GM12878 (cell line): ENCODE measurements at regions not wholly inside any gene's neighbourhood (a gene's known extent, or its start where the extent isn't known, plus 50 kb on each side); places are given as distances from the start of the nearest gene placed in this dataset.

Source experiments
- ATAC-seq: fragments of 200-7000 bp; cut with Tn5 transposase; 3 replicates; pipeline ENCODE4 v1.9.1; 2020; ENCODE audit warnings: mild to moderate bottlenecking, moderate library complexity
- BruUV-seq: library from RNA; stranded (reverse); fragments of 400-500 nt; replicated peaks from 2 replicates; lab custom pipeline; 2021; lab: Mats Ljungman, UMichigan
- CTCF ChIA-PET: fragments of 300-600 bp; sonication (Branson Sonifier 250); formaldehyde crosslinking; extraction: SDS; loops from one replicate; lab custom pipeline; 2021; ENCODE audit warnings: inconsistent platforms; lab: Yijun Ruan, JAX
- POLR2A ChIA-PET: fragments of 350-600 bp; formaldehyde crosslinking; extraction: SDS; loops from one replicate; lab custom pipeline; 2021; ENCODE audit warnings: inconsistent platforms; lab: Charles Lee
- RAD21 ChIA-PET: fragments of 300-600 bp; sonication (Branson Sonifier 250); formaldehyde crosslinking; loops from one replicate; lab custom pipeline; 2023; ENCODE audit warnings: antibody characterized with exemption; ENCODE audit not compliant: unreplicated experiment; lab: Charles Lee
- SMC1A ChIA-PET: fragments of 300-600 bp; sonication (Branson Sonifier 250); formaldehyde crosslinking; loops from one replicate; lab custom pipeline; 2023; ENCODE audit not compliant: unreplicated experiment, uncharacterized antibody; lab: Charles Lee
- DNase-seq: peaks from one replicate; pipeline ENCODE4 v3.0.0-alpha.2; 2011; ENCODE audit warnings: low read depth, low spot score
- FAIRE-seq: peaks from 3 replicates; lab custom pipeline; 2011; peaks lifted over from hg19 to GRCh38; lab: Jason Lieb, UNC
- H2AFZ ChIP-seq: 2 replicates; pipeline ENCODE4 v1.6.0; 2011; ENCODE audit warnings: low read depth, low read length, control low read depth; ENCODE audit not compliant: control insufficient read depth
- H3K27ac ChIP-seq: 2 replicates; pipeline ENCODE4 v1.5.1; 2011; ENCODE audit warnings: control low read depth; ENCODE audit not compliant: control insufficient read depth, insufficient read depth
- H3K27me3 ChIP-seq, 2 experiments: replicated peaks in 1 of 2; 2 replicates each; pipeline versions ENCODE4 v1.6.0 to v1.6.1; 2011; ENCODE audit warnings: low read length in 1 of 2; ENCODE audit not compliant: control insufficient read depth in 2 of 2, insufficient read depth in 2 of 2
- H3K36me3 ChIP-seq, 2 experiments: 2 replicates each; pipeline ENCODE4 v1.5.1; 2011; ENCODE audit warnings: low read length in 1 of 2; ENCODE audit not compliant: control insufficient read depth in 2 of 2, insufficient read depth in 2 of 2
- H3K4me1 ChIP-seq: 2 replicates; pipeline ENCODE4 v1.6.1; 2011; ENCODE audit warnings: mild to moderate bottlenecking, low read length, moderate library complexity, mixed read lengths; ENCODE audit not compliant: control insufficient read depth, insufficient read depth
- H3K4me2 ChIP-seq: 2 replicates; pipeline ENCODE4 v1.6.0; 2011; ENCODE audit warnings: control low read depth; ENCODE audit not compliant: control insufficient read depth, insufficient read depth
- H3K4me3 ChIP-seq: fragments of 200-600 bp; sonication (generic); 2 replicates; pipeline ENCODE4 v1.5.1; 2016
- H3K79me2 ChIP-seq: 2 replicates; pipeline ENCODE4 v1.6.0; 2011; ENCODE audit warnings: low read length; ENCODE audit not compliant: control insufficient read depth, insufficient read depth
- H3K9ac ChIP-seq: 2 replicates; pipeline ENCODE4 v1.8.0; 2011; ENCODE audit warnings: low read length, control low read depth, mixed read lengths; ENCODE audit not compliant: control insufficient read depth, insufficient read depth
- H3K9me3 ChIP-seq: replicated peaks from 3 replicates; pipeline ENCODE4 v1.5.1; 2011; ENCODE audit warnings: mild to moderate bottlenecking, low read length; ENCODE audit not compliant: control insufficient read depth, insufficient read depth
- H4K20me1 ChIP-seq: 2 replicates; pipeline ENCODE4 v1.6.0; 2011; ENCODE audit not compliant: control insufficient read depth, insufficient read depth
- ATF2 ChIP-seq: IDR thresholded peaks from 2 replicates; pipeline ENCODE4 v1.6.1; 2012; ENCODE audit warnings: low read length, inconsistent platforms
- CBX3 ChIP-seq: fragments of 200-600 bp; sonication (generic); IDR thresholded peaks from 2 replicates; pipeline ENCODE4 v1.6.1; 2016; ENCODE audit warnings: low read depth, borderline replicate concordance
- E4F1 ChIP-seq: fragments of 450-650 bp; IDR thresholded peaks from 2 replicates; pipeline ENCODE4 v1.6.1; 2018; ENCODE audit warnings: borderline replicate concordance, mild to moderate bottlenecking; ENCODE audit not compliant: partially characterized antibody
- IKZF1 ChIP-seq: fragments of 450-650 bp; conservative IDR thresholded peaks from 2 replicates; pipeline ENCODE4 v1.6.1; 2017; ENCODE audit warnings: antibody characterized with exemption, mild to moderate bottlenecking
- MYC ChIP-seq: IDR thresholded peaks from 2 replicates; pipeline ENCODE4 v1.6.1; 2011; ENCODE audit warnings: mild to moderate bottlenecking, low read length, moderate library complexity, inconsistent platforms; ENCODE audit not compliant: insufficient read depth, insufficient replicate concordance, insufficient read length, severe bottlenecking
- NFIC ChIP-seq: IDR thresholded peaks from 2 replicates; pipeline ENCODE4 v1.6.1; 2012; ENCODE audit warnings: low read depth, mild to moderate bottlenecking, inconsistent platforms, low read length, moderate library complexity
- NKRF ChIP-seq: fragments of 450-650 bp; conservative IDR thresholded peaks from 2 replicates; pipeline ENCODE4 v1.6.1; 2017; ENCODE audit warnings: mild to moderate bottlenecking, moderate library complexity
- PAX8 ChIP-seq: fragments of 450-650 bp; IDR thresholded peaks from 2 replicates; pipeline ENCODE4 v1.6.1; 2017; ENCODE audit warnings: mild to moderate bottlenecking, moderate library complexity
- POLR2AphosphoS5 ChIP-seq: IDR thresholded peaks from 2 replicates; pipeline ENCODE4 v1.6.1; 2011; ENCODE audit warnings: mild to moderate bottlenecking, low read length, inconsistent platforms
- POU2F2 ChIP-seq: IDR thresholded peaks from 3 replicates; pipeline ENCODE4 v1.6.1; 2011; ENCODE audit warnings: low read depth, mild to moderate bottlenecking, low read length, borderline replicate concordance
- TCF12 ChIP-seq: IDR thresholded peaks from 2 replicates; pipeline ENCODE4 v1.6.1; 2011; ENCODE audit warnings: low read depth, mild to moderate bottlenecking, low read length
- ZNF24 ChIP-seq: fragments of 450-650 bp; IDR thresholded peaks from 2 replicates; pipeline ENCODE4 v1.6.1; 2017; ENCODE audit warnings: antibody characterized with exemption, mild to moderate bottlenecking
- WGBS: methylation state at CpG from one replicate; pipeline ENCODE4 v1.1.6; 2016; ENCODE audit warnings: low lambda C conversion rate; ENCODE audit not compliant: insufficient replicate concordance, insufficient coverage; ENCODE audit errors: missing lambda C conversion rate; 5-methylcytosine and 5-hydroxymethylcytosine counted together
- in situ Hi-C: fragments of 300-500 bp; cut with MboI; formaldehyde crosslinking; loops from 9 replicates; pipeline ENCODE4 v1.14.3; 2018; ENCODE audit warnings: mixed read lengths
- intact Hi-C: fragments of 100-400 bp; cut with micrococcal nuclease; formaldehyde crosslinking; loops from one replicate; pipeline ENCODE4 v1.14.2; 2022; ENCODE audit not compliant: unreplicated experiment

GRCh38 chr4:37531151-37531550, 155.0 kb downstream of the RELL1 start:
- no peak for TF ChIP-seq ZNF24
- no peak for TF ChIP-seq NFIC
- TF ChIP-seq POLR2AphosphoS5 = no peak
- TF ChIP-seq, all 136 proteins: peak for 0
- H3K27me3 ChIP-seq = no peaks in the 10 kb centered on the region
- H3K9ac ChIP-seq = no peak overlapping the region
- no peak overlapping the region for H3K27ac ChIP-seq
- no peaks in the 10 kb centered on the region for H3K79me2 ChIP-seq
- CTCF ChIA-PET = no interaction called here
- H3K4me2 ChIP-seq = no peak overlapping the region
- FAIRE-seq (no peak), DNase-seq (no peak), ATAC-seq (no peak)
- WGBS = 72% methylated on average over 2 of the region's 2 CpGs
- in situ Hi-C loops (no loop called here), intact Hi-C loops (no loop called here)
- SMC1A ChIA-PET = no interaction called here
- POLR2A ChIA-PET = interaction anchor here (0.6 to 1.3 kb wide), 2 partner anchors 38 to 72 kb away, joined by 4 to 7 read pairs; no protein-coding TSS in a partner anchor
- RAD21 ChIA-PET = no interaction called here
- no peaks in the 10 kb centered on the region for H4K20me1 ChIP-seq
- H2AFZ ChIP-seq = no peak overlapping the region
- no TSS peak for BruUV-seq
- no peaks in the 10 kb centered on the region for H3K4me1 ChIP-seq
- no peaks in the 10 kb centered on the region for H3K36me3 ChIP-seq
- H3K9me3 ChIP-seq = no peaks in the 10 kb centered on the region
- no peak overlapping the region for H3K4me3 ChIP-seq

GRCh38 chr4:37530451-37530850, 155.7 kb downstream of the RELL1 start:
- intact Hi-C loops = no loop called here
- ChIA-PET RAD21 (interaction anchor here (0.7 kb wide), 1 partner anchor 1126 kb away, joined by 3 read pairs; no protein-coding TSS in a partner anchor), CTCF (no interaction called here), POLR2A (no interaction called here), SMC1A (interaction anchor here (0.6 kb wide), 1 partner anchor 660 kb away, joined by 5 read pairs; no protein-coding TSS in a partner anchor)
- in situ Hi-C loops = no loop called here
- Histone ChIP-seq H3K4me1 (no peaks in the 10 kb centered on the region), H3K27ac (no peak overlapping the region), H3K36me3 (no peaks in the 10 kb centered on the region), H3K27me3 (no peaks in the 10 kb centered on the region), H3K79me2 (no peaks in the 10 kb centered on the region), H3K4me2 (no peak overlapping the region), H4K20me1 (no peaks in the 10 kb centered on the region), H3K9ac (no peak overlapping the region), H3K4me3 (no peak overlapping the region), H2AFZ (no peak overlapping the region), H3K9me3 (no peaks in the 10 kb centered on the region)
- no peak for DNase-seq
- ATAC-seq = no peak
- FAIRE-seq = no peak
- BruUV-seq = no TSS peak
- 51% methylated on average over 9 of the region's 9 CpGs for WGBS
- TF ChIP-seq E4F1 = no peak
- TF ChIP-seq POU2F2 = no peak
- TF ChIP-seq PAX8 = no peak
- TF ChIP-seq IKZF1 = no peak
- TF ChIP-seq TCF12 = no peak
- TF ChIP-seq CBX3 = no peak
- TF ChIP-seq ATF2 = no peak
- no peak for TF ChIP-seq MYC
- no peak for TF ChIP-seq NKRF
